NOMO-1 treated with DMSO at 0.1 percent for 48 hours (cell line): ENCODE measurements at regions not wholly inside any gene's neighbourhood (a gene's known extent, or its start where the extent isn't known, plus 50 kb on each side); places are given as distances from the start of the nearest gene placed in this dataset.

Source experiments
- DNase-seq: peaks from one replicate; lab custom pipeline; 2025; ENCODE audit not compliant: unreplicated experiment; lab: John Stamatoyannopoulos, UW

GRCh38 chr11:45366619-45367190 is 80.6 kb upstream of the SYT13 start:
- peak; percentile 14 for DNase-seq

GRCh38 chr11:45365961-45366618 is 79.9 kb upstream of the SYT13 start:
- no peak for DNase-seq

DNA sequence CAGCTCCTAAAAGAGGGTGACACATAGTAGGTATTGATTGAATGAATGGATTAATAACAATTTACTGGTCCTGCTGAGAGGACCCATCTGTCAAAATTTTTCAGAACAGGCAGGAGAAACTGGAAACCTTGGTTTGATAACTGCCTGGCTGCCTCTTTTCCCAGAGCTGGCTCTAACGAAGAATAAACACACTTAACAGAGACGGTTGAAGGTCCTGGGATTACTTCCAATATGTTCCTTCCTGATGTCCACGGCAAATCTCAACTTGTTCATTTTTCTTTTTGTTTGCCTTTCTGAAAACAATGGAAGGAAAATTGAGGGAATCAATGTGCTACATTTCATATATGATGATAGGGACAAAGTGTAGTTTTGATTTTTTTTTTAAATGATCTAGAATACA is 76.5 kb upstream of the SYT13 start:
- DNase-seq: no peak

GRCh38 chr11:45361551-45361950 is 75.4 kb upstream of the SYT13 start:
- no peak for DNase-seq

GRCh38 chr11:45355706-45356041 is 69.5 kb upstream of the SYT13 start:
- no peak for DNase-seq

- peak; percentile 82 for DNase-seq
Observed at GRCh38 chr11:45354976-45355705, 69.0 kb upstream of the SYT13 start.

- no peak for DNase-seq
Observed at GRCh38 chr11:45348729-45349128, 62.6 kb upstream of the SYT13 start.

DNA sequence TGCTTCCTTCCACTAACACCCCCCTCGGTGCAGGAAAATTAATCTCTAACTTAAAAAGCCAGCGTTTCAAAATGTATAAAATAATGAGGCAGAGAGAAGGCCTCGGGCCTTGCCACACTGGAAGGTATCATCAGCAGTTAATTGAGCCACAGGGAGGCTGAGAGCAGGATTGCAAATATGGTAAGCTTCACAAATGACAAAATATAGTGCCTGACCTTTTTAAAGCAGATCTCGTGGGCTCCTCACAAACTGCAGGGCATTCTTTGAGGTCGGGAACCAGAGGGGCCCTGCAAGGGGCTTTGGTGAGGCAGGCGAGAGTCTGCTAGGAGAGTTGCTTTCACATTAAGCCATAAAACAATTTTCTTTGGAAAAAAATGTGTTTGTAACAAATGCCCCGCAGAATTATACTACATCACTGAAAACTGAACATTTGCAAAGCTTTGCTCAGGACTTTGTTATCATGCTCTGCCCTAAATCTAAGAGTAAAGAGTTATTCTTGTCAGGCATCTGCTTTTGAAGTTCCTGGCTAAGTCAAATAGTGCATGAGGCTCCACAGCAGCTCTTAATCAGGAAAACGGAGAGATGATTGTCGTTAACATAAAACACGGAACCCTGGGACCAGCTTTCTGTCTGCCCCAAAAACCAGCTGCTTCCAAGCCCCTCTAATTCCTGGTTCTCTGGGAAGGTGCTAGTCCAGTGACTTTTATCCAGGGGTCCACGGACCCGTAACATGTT is 61.4 kb upstream of the SYT13 start:
- no peak for DNase-seq

- no peak for DNase-seq
Observed at GRCh38 chr11:45345491-45345890, 59.4 kb upstream of the SYT13 start.

DNA sequence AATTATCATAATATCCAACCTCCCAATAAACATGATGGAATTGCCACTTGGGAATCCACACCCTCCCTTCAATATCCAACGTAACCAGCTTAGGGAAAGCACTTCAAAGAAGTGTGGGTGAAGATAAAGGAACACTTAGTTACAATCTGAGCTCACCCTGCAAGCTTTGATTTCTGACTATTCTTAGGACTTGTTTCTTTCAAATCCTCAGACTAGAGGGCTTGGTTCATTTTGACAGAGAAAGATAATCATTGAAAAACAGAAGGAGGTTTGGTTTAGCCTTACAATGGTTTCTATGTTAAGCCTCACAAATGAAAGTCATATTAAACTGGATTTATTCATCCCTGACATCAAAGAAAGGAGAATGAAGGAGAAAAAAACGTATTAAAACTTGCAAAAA is 57.9 kb upstream of the SYT13 start:
- no peak for DNase-seq

DNA sequence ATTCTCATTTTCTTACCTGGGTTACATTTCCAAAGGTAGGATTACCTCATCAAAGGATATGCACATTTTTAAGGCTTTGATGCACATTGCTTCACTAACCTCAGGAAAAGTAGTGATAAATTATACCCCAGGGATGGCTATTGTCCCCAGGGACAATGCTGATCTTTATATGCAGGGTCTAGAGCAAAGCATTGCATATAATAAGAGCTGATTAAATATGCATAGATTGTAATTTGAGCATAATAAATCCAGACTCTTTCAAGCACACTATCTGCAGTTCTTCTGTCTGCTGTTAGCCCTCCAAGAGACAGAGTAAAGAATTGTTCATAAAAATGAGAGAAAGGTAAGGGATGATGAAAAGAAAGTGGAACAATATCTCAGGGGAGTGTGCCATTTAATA is 57.3 kb upstream of the SYT13 start:
- DNase-seq: no peak

DNA sequence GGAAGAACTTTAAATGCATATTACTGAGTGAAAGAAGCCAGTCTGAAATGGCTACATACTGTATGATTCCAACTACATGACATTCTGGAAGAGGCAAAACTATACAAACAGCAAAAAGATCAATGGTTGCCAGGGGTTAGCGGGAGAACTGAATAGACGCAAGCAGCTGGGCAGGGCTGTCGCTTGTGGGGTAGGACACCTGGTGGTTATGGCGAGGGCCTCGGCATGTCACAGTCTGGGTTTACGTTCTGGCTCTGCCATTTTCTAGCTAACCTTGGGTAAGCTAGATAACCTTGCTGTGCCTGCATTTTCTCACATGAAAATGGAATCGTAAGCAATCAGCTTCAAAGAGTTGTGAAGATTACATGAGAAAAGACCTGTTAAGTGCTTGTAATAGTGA is 55.2 kb upstream of the SYT13 start:
- no peak for DNase-seq

GRCh38 chr11:45339729-45340519 is 53.8 kb upstream of the SYT13 start:
- peak; percentile 96 for DNase-seq

GRCh38 chr11:45337583-45338360 is 51.6 kb upstream of the SYT13 start:
- DNase-seq: no peak

DNA sequence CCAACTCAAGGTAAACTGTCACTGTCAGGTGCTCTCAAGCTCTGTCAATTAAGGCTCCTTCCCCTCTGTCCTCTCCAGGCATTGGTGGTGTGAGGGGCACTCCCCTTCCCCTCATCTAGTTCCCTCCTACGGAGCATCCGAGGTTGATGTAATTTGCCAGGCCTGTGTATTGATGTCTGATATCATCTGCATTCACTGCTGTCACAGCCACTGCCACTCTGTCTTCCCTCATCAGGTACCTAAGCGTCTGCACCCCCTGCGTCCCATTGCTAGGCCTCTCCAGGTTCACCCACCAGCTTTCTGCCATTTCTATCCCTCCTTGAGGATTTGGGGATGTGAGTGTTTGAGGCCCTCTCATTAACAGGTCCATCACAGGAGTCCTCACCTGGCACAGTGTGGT is 50.0 kb upstream of the SYT13 start:
- no peak for DNase-seq
